HCT116 (cell line): ENCODE measurements at regions not wholly inside any gene's neighbourhood (a gene's known extent, or its start where the extent isn't known, plus 50 kb on each side); places are given as distances from the start of the nearest gene placed in this dataset.

Experiments used
- ATAC-seq: fragments of 200-7000 bp; cut with Tn5 transposase; 2 replicates; pipeline ENCODE4 v1.9.1; 2020; ENCODE audit warnings: mild to moderate bottlenecking, moderate library complexity
- BruUV-seq: library from RNA; stranded (reverse); fragments of 400-500 nt; replicated peaks from 2 replicates; lab custom pipeline; 2021; lab: Mats Ljungman, UMichigan
- CTCF ChIA-PET: fragments of 300-600 bp; sonication (Branson Sonifier 250); formaldehyde crosslinking; loops from one replicate; lab custom pipeline; 2021; ENCODE audit warnings: antibody characterized with exemption; lab: Charles Lee
- POLR2A ChIA-PET: fragments of 300-600, 350-600 bp; sonication (Branson Sonifier 250); formaldehyde crosslinking; loops from one replicate; lab custom pipeline; 2021; ENCODE audit warnings: antibody characterized with exemption; lab: Charles Lee
- RAD21 ChIA-PET, 2 experiments: fragments of 300-600 bp; sonication (Branson Sonifier 250); formaldehyde crosslinking; loops; one replicate each; lab custom pipeline; 2023; ENCODE audit warnings: low total read pairs in 2 of 2; ENCODE audit not compliant: uncharacterized antibody in 2 of 2, unreplicated experiment in 2 of 2, low non-redundant PET in 1 of 2; lab: Charles Lee
- DNase-seq: peaks from one replicate; pipeline ENCODE4 v3.0.0-alpha.2; 2010; ENCODE audit warnings: low read depth, low spot score
- H2AFZ ChIP-seq: fragments of 200-600 bp; shearing (Covaris generic), sonication (generic); 2 replicates; pipeline ENCODE4 v1.6.1; 2017; ENCODE audit warnings: low read depth, mixed run types, mixed read lengths, antibody characterized with exemption, low read length; ENCODE audit not compliant: poor library complexity, severe bottlenecking
- H3K27ac ChIP-seq: 2 replicates; pipeline ENCODE4 v1.5.1; 2012; ENCODE audit warnings: low read depth, low read length
- H3K27me3 ChIP-seq: fragments of 200-600 bp; sonication (generic); 2 replicates; pipeline ENCODE4 v1.6.1; 2016; ENCODE audit warnings: mixed run types, low read length, mixed read lengths; ENCODE audit not compliant: insufficient read depth
- H3K36me3 ChIP-seq, 2 experiments: fragments of 200-500 bp in 1 of 2; fragments of 200-600 bp in 1 of 2; sonication (Bioruptor generic) in 1 of 2; sonication (generic) in 1 of 2; 2 replicates each; pipeline versions ENCODE4 v1.5.1 to v1.6.1; 2014 to 2016; ENCODE audit warnings: low read length in 2 of 2, inconsistent platforms in 1 of 2, mixed read lengths in 1 of 2, mixed run types in 1 of 2; ENCODE audit not compliant: insufficient read depth in 2 of 2, control insufficient read depth in 1 of 2
- H3K4me1 ChIP-seq, 2 experiments: fragments of 200-600 bp in 1 of 2; sonication (generic) in 1 of 2; 2 replicates each; pipeline versions ENCODE4 v1.5.1 to v1.6.1; 2012 to 2017; ENCODE audit warnings: low read length in 2 of 2, inconsistent platforms in 1 of 2, mild to moderate bottlenecking in 1 of 2, mixed read lengths in 1 of 2, mixed run types in 1 of 2, moderate library complexity in 1 of 2; ENCODE audit not compliant: insufficient read depth in 2 of 2, control insufficient read depth in 1 of 2
- H3K4me2 ChIP-seq: fragments of 200-600 bp; sonication (generic); 2 replicates; pipeline ENCODE4 v1.6.1; 2017; ENCODE audit warnings: mixed run types, low read length, mixed read lengths
- H3K4me3 ChIP-seq, 2 experiments: fragments of 200-600 bp in 1 of 2; sonication (generic) in 1 of 2; replicated peaks in 1 of 2; 2 replicates each; pipeline ENCODE4 v1.5.1; 2011 to 2016; ENCODE audit warnings: low read length in 2 of 2, control low read depth in 1 of 2, low read depth in 1 of 2, mild to moderate bottlenecking in 1 of 2, mixed read lengths in 1 of 2, mixed run types in 1 of 2
- H3K79me2 ChIP-seq: fragments of 200-600 bp; sonication (generic); 2 replicates; pipeline ENCODE4 v1.6.1; 2017; ENCODE audit warnings: mild to moderate bottlenecking, mixed run types, low read length, moderate library complexity, mixed read lengths; ENCODE audit not compliant: insufficient read depth
- H3K9ac ChIP-seq: fragments of 200-600 bp; sonication (generic); 2 replicates; pipeline ENCODE4 v1.6.1; 2016; ENCODE audit warnings: low read length, mixed read lengths
- H3K9me2 ChIP-seq: fragments of 200-600 bp; sonication (generic), shearing (Covaris generic); 2 replicates; pipeline ENCODE4 v1.6.1; 2017; ENCODE audit warnings: mixed run types, mild to moderate bottlenecking, moderate library complexity; ENCODE audit not compliant: insufficient read depth
- H3K9me3 ChIP-seq, 2 experiments: fragments of 200-500 bp in 1 of 2; fragments of 200-600 bp in 1 of 2; sonication (Bioruptor generic) in 1 of 2; sonication (generic) in 1 of 2; 2 replicates each; pipeline ENCODE4 v1.6.1; 2014 to 2017; ENCODE audit warnings: low read length in 2 of 2, mixed read lengths in 2 of 2, inconsistent platforms in 1 of 2, low read depth in 1 of 2, mild to moderate bottlenecking in 1 of 2, mixed run types in 1 of 2, moderate library complexity in 1 of 2; ENCODE audit not compliant: control insufficient read depth in 1 of 2, insufficient read depth in 1 of 2
- H4K20me1 ChIP-seq: fragments of 200-600 bp; sonication (generic), shearing (Covaris generic); 2 replicates; pipeline ENCODE4 v1.6.1; 2017; ENCODE audit warnings: mixed run types, mild to moderate bottlenecking, moderate library complexity; ENCODE audit not compliant: insufficient read depth
- ATF3 ChIP-seq: IDR thresholded peaks from 2 replicates; pipeline ENCODE4 v1.6.1; 2012
- CBX3 ChIP-seq: IDR thresholded peaks from 2 replicates; pipeline ENCODE4 v1.6.1; 2012; ENCODE audit warnings: low read depth
- CTCF ChIP-seq, 3 experiments: fragments of 200-600 bp in 1 of 3; sonication (generic) in 1 of 3; IDR thresholded peaks in 2 of 3; conservative IDR thresholded peaks in 1 of 3; 2 replicates each; pipeline ENCODE4 v1.5.1; 2012 to 2017; ENCODE audit warnings: low read depth in 2 of 3, low read length in 2 of 3, antibody characterized with exemption in 1 of 3, borderline replicate concordance in 1 of 3, control low read depth in 1 of 3, mild to moderate bottlenecking in 1 of 3, mixed read lengths in 1 of 3, mixed run types in 1 of 3, moderate library complexity in 1 of 3; ENCODE audit not compliant: insufficient read depth in 1 of 3
- EZH2 ChIP-seq: fragments of 200-600 bp; sonication (generic); IDR thresholded peaks from 2 replicates; pipeline ENCODE4 v1.6.1; 2017; ENCODE audit warnings: antibody characterized with exemption, mixed run types
- EZH2phosphoT487 ChIP-seq: fragments of 200-600 bp; IDR thresholded peaks from 2 replicates; pipeline ENCODE4 v1.6.1; 2018; ENCODE audit warnings: antibody characterized with exemption, borderline replicate concordance
- POLR2A ChIP-seq: IDR thresholded peaks from 2 replicates; pipeline ENCODE4 v1.7.0; 2011; ENCODE audit warnings: borderline replicate concordance; ENCODE audit not compliant: insufficient read depth, insufficient read length; ENCODE audit errors: extremely low read depth
- POLR2AphosphoS5 ChIP-seq: IDR thresholded peaks from 2 replicates; pipeline ENCODE4 v1.6.1; 2011; ENCODE audit warnings: mild to moderate bottlenecking, low read depth, low read length, moderate library complexity
- RAD21 ChIP-seq: IDR thresholded peaks from 2 replicates; pipeline ENCODE4 v1.6.1; 2012; ENCODE audit warnings: low read depth, mild to moderate bottlenecking
- SP1 ChIP-seq: IDR thresholded peaks from 2 replicates; pipeline ENCODE4 v1.6.1; 2012; ENCODE audit warnings: low read depth
- TCF7L2 ChIP-seq: IDR thresholded peaks from 2 replicates; pipeline ENCODE4 v1.7.0; 2011; ENCODE audit warnings: borderline replicate concordance, inconsistent platforms; ENCODE audit not compliant: insufficient read depth, insufficient read length; ENCODE audit errors: extremely low read depth
- ZBTB33 ChIP-seq: IDR thresholded peaks from 2 replicates; pipeline ENCODE4 v1.6.1; 2011; ENCODE audit warnings: mild to moderate bottlenecking, low read length, moderate library complexity; ENCODE audit not compliant: insufficient replicate concordance; ENCODE audit errors: extremely low read depth
- ZFX ChIP-seq: fragments of 450-650 bp; IDR thresholded peaks from 2 replicates; pipeline ENCODE4 v1.6.1; 2017
- ZNF274 ChIP-seq: fragments of 200-500 bp; sonication (Bioruptor generic); IDR thresholded peaks from 2 replicates; pipeline ENCODE4 v1.6.1; 2014; ENCODE audit warnings: mild to moderate bottlenecking, low read depth, low read length, inconsistent platforms
- intact Hi-C: fragments of 100-400 bp; cut with micrococcal nuclease; formaldehyde crosslinking; loops from 2 replicates; pipeline ENCODE4 v1.10.0; 2022
- TF ChIP-seq, protein P1 (sequence below): IDR thresholded peaks from 2 replicates; pipeline ENCODE4 v1.6.1; 2012

DNA sequence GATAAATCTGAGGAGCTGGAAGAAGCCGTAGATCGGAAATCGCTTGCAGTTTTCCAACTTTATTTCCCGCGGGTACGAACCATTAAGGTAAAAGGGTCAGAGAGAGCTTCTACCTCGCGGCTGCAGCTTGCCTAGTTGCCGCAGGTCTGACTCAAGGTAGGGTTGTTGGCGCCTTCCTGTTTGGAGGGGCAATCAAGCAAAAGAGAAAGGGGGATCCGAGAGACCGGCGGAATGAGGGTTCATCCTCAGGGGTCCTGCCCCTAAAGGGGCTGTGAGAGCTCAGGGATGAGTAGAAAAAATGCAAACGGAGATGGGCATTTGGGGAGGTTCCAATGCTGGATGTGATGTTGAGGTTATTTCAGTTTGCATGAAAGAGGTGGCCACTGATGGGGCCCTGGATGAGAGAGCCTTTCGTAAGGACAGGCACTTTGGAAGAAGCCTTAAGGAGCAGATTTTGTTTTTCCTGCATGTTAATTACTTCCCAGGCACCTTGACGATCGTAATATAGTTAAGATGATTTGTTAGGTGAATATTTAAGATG, 265.4 kb downstream of the CGGBP1 start:
- Histone ChIP-seq H3K9me3 (no peaks in the 10 kb centered on the region), H4K20me1 (no peaks in the 10 kb centered on the region), H3K4me3 (no peak overlapping the region), H3K27ac (no peak overlapping the region), H3K4me1 (no peaks in the 10 kb centered on the region), H3K36me3 (no peaks in the 10 kb centered on the region), H3K9ac (no peak overlapping the region), H3K79me2 (no peaks in the 10 kb centered on the region), H2AFZ (no peak overlapping the region), H3K27me3 (no peaks in the 10 kb centered on the region), H3K4me2 (no peak overlapping the region), H3K9me2 (no peaks in the 10 kb centered on the region)
- ChIA-PET POLR2A (no interaction called here), RAD21 (no interaction called here), CTCF (no interaction called here)
- intact Hi-C loops, result no loop called here
- BruUV-seq, result no TSS peak
- no peak for TF ChIP-seq TCF7L2
- no peak for DNase-seq
- no peak for ATAC-seq

GRCh38 chr3:87792534-87793336, 266.1 kb downstream of the CGGBP1 start, which contains the start of gene HTR1F:
TSS of gene HTR1F (plus strand) at chr3:87792706.
- Histone ChIP-seq H3K4me1 (no peaks in the 10 kb centered on the region), H3K9me2 (no peaks in the 10 kb centered on the region), H3K4me3 (no peak within 1 kb of the TSS), H3K9ac (no peak within 1 kb of the TSS), H4K20me1 (no peaks in the 10 kb centered on the region), H3K79me2 (no peaks in the 10 kb centered on the region), H3K9me3 (no peaks in the 10 kb centered on the region), H3K36me3 (no peaks in the 10 kb centered on the region), H3K27ac (no peak within 1 kb of the TSS), H3K4me2 (no peak within 1 kb of the TSS), H2AFZ (no peak within 1 kb of the TSS), H3K27me3 (no peaks in the 10 kb centered on the region)
- ChIA-PET CTCF (no interaction called here), RAD21 (no interaction called here), POLR2A (no interaction called here)
- no peak for ATAC-seq
- no peak for DNase-seq
- no TSS peak for BruUV-seq
- intact Hi-C loops, result no loop called here
- TF ChIP-seq ZBTB33 (no peak), TCF7L2 (no peak), RAD21 (no peak), POLR2AphosphoS5 (no peak), SP1 (no peak), ATF3 (no peak), CBX3 (no peak), EZH2phosphoT487 (no peak), EZH2 (no peak), POLR2A (no peak), ZNF274 (no peak), CTCF (IDR thresholded peaks at IDR 0.05 in 2 of 3, conservative IDR thresholded peaks at IDR 0.05 in 1 of 3; ENCODE audit: borderline replicate concordance in 1 of 3, insufficient read depth in 1 of 3, low read depth in 2 of 3, low read length in 2 of 3) (no peak), ZFX (no peak)
- TF ChIP-seq, protein P1, sequence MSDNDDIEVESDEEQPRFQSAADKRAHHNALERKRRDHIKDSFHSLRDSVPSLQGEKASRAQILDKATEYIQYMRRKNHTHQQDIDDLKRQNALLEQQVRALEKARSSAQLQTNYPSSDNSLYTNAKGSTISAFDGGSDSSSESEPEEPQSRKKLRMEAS, result no peak
